BLaER1 treated with 17β-estradiol and CSF1 and Interleukin-3, amounts not matched to agents 10 nM and 100 nM (cell line): ENCODE measurements at regions not wholly inside any gene's neighbourhood (a gene's known extent, or its start where the extent isn't known, plus 50 kb on each side); places are given as distances from the start of the nearest gene placed in this dataset.

ENCODE experiments used
- H3K27ac ChIP-seq, 11 experiments: shearing (Covaris generic); formaldehyde crosslinking; 2 replicates each; pipeline ENCODE4 v1.8.1; 2022
- H3K27me3 ChIP-seq, 11 experiments: shearing (Covaris generic); formaldehyde crosslinking; 2 replicates each; pipeline ENCODE4 v1.8.1; 2022
- H3K36me3 ChIP-seq, 11 experiments: shearing (Covaris generic); formaldehyde crosslinking; 2 replicates each; pipeline ENCODE4 v1.8.1; 2022
- H3K4me1 ChIP-seq, 10 experiments: shearing (Covaris generic); formaldehyde crosslinking; 2 replicates each; pipeline ENCODE4 v1.8.1; 2022
- H3K4me2 ChIP-seq, 11 experiments: shearing (Covaris generic); formaldehyde crosslinking; 2 replicates each; pipeline ENCODE4 v1.8.1; 2022
- H3K4me3 ChIP-seq, 10 experiments: shearing (Covaris generic); formaldehyde crosslinking; 2 replicates each; pipeline ENCODE4 v1.8.1; 2022
- H3K9ac ChIP-seq, 11 experiments: shearing (Covaris generic); formaldehyde crosslinking; 2 replicates each; pipeline ENCODE4 v1.8.1; 2022
- H3K9me3 ChIP-seq, 11 experiments: shearing (Covaris generic); formaldehyde crosslinking; replicated peaks in 1 of 11; 2 replicates each; pipeline ENCODE4 v1.8.1; 2022
- H4K20me1 ChIP-seq, 11 experiments: shearing (Covaris generic); formaldehyde crosslinking; 2 replicates each; pipeline ENCODE4 v1.8.1; 2022
- Cebpa-rat ChIP-seq, 11 experiments: shearing (Covaris generic); IDR thresholded peaks; 2 replicates each; pipeline ENCODE4 v1.8.1; 2022

DNA sequence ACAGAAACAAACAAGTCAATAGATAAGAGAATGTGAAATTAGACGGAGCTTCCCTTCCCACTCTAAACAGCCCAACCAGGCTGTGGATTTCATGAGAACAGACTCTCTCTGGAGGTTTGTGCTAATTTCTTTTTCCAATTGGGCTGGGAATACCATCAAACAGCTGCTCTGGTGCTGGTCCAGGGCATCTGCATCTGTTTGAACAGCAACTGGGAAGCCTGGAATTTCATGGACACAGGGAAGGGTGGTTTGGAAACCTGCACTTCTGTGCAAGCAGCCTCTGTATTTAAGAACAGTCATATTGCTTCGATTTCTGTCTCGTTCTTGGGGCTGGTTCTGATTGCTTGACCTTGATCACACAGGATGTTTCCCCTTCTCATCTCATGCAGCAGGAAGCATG is 88.7 kb downstream of the FOXL1 start:
- peak overlapping the region in 2 of 11 experiments; percentile 12 to 68; a peak in 1 of 22 replicates for H3K4me2 ChIP-seq
- H3K36me3 ChIP-seq: no peaks in the 10 kb centered on the region
- H3K27me3 ChIP-seq: no peaks in the 10 kb centered on the region
- H3K9ac ChIP-seq: no peak overlapping the region
- H3K4me1 ChIP-seq: peaks cover 26 to 39% (median 32%) of the 10 kb centered on the region in 10 experiments
- H3K27ac ChIP-seq: no peak overlapping the region
- H3K9me3 ChIP-seq: no peaks in the 10 kb centered on the region
- peaks cover 0 to 3% (median 0%) of the 10 kb centered on the region in 11 experiments; a peak in 1 of 22 replicates for H4K20me1 ChIP-seq
- H3K4me3 ChIP-seq: no peak overlapping the region
- TF ChIP-seq Cebpa-rat (IDR thresholded peaks at IDR 0.05): no peak

DNA sequence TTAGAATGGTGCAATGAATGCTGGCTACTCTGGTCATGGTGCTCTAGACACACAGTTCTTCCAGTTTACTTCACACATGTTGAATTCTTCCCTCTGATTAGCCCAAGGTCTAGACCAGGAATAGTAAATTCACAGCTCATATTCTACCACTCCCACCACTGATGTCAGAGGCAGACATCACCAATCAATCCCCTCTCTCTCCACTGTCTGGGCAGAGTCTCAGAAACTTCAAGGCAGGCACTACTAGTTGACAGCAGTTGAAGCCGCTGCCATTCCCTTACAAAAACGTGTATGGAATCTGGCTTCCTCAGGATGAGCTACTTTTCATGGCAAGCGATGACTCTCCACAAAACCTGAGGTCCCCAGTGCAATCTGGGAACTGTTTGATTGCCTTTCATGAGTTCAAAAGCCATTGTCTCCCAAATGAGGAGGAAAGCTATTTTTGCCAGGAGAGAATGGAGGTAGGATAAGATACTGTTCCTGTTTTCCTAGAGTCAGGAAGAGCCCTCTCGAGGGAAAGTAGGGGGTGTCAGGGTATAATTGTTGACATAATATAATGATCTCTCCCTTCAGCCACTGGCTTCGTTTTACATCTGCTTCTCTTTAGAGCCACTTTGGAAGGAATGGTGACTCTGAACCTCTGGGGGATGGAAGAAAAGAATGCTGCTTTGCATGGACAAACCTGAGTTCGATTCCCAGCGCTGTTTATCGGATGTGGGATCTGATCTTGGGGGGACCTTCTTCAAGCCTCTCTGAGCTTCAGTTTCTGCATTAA is 90.0 kb downstream of the FOXL1 start:
- H3K4me3 ChIP-seq: no peak overlapping the region
- H3K9me3 ChIP-seq: no peaks in the 10 kb centered on the region
- H3K4me2 ChIP-seq: no peak overlapping the region
- H3K27me3 ChIP-seq: no peaks in the 10 kb centered on the region
- no peaks in the 10 kb centered on the region for H3K36me3 ChIP-seq
- no peak overlapping the region for H3K27ac ChIP-seq
- H3K9ac ChIP-seq: no peak overlapping the region
- TF ChIP-seq Cebpa-rat (IDR thresholded peaks at IDR 0.05): no peak
- peaks cover 26 to 39% (median 32%) of the 10 kb centered on the region in 10 experiments for H3K4me1 ChIP-seq
- peaks cover 0 to 3% (median 0%) of the 10 kb centered on the region in 11 experiments; a peak in 1 of 22 replicates for H4K20me1 ChIP-seq

DNA sequence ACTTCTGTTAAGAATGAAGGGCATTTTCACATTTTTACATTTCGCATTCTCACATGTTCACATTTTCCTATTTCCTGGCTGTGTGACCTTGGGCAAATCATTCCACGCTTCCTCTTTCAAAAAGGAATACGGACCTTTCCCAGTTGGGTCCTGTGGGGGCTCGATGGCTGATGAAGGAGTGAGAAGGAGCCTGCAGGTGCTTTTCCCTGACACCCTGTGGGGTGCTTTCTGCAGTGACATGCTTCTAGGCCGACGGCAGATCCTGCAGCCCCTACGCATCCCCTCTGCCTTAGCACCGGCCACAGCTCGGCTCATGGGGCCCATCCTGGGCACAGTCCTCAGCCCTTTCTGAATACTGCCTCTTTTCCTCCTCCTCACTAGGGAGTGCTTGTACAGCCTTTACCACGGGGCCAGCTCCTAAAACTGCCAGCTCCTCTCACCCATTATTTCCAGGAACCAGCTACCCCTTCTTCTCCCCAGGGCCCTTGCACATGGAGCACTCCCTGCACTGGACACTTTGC is 91.0 kb downstream of the FOXL1 start:
- Histone ChIP-seq H3K36me3 (no peaks in the 10 kb centered on the region), H3K9me3 (no peaks in the 10 kb centered on the region), H3K4me2 (peak overlapping the region in 2 of 11 experiments; percentile 7; a peak in 1 of 22 replicates), H3K27ac (no peak overlapping the region), H4K20me1 (peaks cover 0 to 3% (median 0%) of the 10 kb centered on the region in 11 experiments; a peak in 1 of 22 replicates), H3K27me3 (no peaks in the 10 kb centered on the region), H3K4me1 (peaks cover 19 to 30% (median 24%) of the 10 kb centered on the region in 10 experiments), H3K4me3 (no peak overlapping the region), H3K9ac (no peak overlapping the region)
- no peak for TF ChIP-seq Cebpa-rat (IDR thresholded peaks at IDR 0.05)

DNA sequence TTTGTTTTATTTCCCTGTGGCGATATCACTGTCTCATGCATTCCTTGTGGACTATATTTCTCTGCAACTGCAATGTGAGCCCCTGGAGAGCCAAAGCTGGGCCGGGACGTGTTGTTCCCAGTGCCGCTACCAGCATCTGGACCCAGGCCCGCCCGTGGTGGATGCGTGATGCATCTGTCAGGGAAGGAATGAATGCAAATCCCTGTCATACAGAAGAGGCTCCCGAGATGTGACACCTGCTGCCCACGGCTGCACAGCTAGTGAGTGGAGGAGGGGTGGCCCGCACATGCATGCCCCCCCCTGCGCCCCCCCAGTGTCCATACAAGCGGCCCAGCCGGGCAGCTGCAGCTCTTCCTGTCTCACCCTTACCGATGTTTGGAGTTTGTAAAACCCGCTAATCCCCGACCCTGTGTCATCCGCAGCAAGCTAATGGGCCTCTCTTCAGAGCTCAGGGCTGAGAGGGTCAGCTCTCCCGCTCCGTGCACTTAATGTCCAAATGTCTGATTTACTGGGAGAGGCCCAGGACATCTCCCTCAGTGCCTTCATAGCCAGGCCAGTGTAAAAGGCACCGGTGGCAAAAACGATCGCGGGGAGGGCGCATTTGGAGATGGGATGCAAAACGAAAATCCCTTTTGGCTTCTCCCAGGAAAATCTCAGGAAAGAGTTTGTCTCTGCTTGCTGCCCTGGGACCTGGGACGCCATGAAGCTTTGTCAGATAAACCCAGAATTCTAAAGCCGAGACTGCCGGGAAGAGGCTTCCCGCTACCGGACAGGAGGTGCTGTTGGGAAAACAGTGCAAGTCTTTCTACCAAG is 91.8 kb downstream of the FOXL1 start:
- H3K27ac ChIP-seq: no peak overlapping the region
- H3K9ac ChIP-seq: no peak overlapping the region
- no peaks in the 10 kb centered on the region for H3K9me3 ChIP-seq
- H3K36me3 ChIP-seq: no peaks in the 10 kb centered on the region
- no peaks in the 10 kb centered on the region for H3K27me3 ChIP-seq
- no peak overlapping the region for H3K4me2 ChIP-seq
- H4K20me1 ChIP-seq: no peaks in the 10 kb centered on the region
- H3K4me3 ChIP-seq: no peak overlapping the region
- no peak for TF ChIP-seq Cebpa-rat (IDR thresholded peaks at IDR 0.05)
- peaks cover 11 to 22% (median 16%) of the 10 kb centered on the region in 10 experiments for H3K4me1 ChIP-seq

DNA sequence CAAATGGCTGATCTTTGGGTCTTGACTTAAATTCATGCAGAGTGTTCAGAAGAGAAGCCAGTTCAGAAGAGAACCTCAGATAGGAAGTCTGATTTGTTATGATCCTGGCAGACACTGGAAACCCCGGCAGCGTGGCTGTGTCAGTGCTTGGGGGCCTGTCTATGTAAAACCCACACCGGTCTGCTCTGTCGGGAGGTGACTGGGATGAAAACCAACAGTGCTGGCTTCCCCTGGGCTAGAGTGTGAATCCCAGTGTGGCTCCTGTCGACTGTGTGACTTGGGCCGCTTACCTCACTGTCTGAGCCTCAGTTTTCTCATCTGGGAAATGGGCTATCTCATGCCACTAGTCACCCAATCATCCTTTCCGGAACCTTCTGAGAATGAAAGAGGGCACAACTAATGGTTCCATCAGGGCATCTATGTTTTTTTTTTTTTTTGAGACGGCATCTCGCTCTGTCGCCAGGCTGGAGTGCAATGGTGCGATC is 92.4 kb downstream of the FOXL1 start:
- Histone ChIP-seq H3K4me2 (no peak overlapping the region), H3K4me1 (peaks cover 5 to 15% (median 9%) of the 10 kb centered on the region in 10 experiments), H4K20me1 (no peaks in the 10 kb centered on the region), H3K27me3 (no peaks in the 10 kb centered on the region), H3K9me3 (no peaks in the 10 kb centered on the region), H3K27ac (no peak overlapping the region), H3K4me3 (no peak overlapping the region), H3K36me3 (no peaks in the 10 kb centered on the region), H3K9ac (no peak overlapping the region)
- TF ChIP-seq Cebpa-rat (IDR thresholded peaks at IDR 0.05): no peak

DNA sequence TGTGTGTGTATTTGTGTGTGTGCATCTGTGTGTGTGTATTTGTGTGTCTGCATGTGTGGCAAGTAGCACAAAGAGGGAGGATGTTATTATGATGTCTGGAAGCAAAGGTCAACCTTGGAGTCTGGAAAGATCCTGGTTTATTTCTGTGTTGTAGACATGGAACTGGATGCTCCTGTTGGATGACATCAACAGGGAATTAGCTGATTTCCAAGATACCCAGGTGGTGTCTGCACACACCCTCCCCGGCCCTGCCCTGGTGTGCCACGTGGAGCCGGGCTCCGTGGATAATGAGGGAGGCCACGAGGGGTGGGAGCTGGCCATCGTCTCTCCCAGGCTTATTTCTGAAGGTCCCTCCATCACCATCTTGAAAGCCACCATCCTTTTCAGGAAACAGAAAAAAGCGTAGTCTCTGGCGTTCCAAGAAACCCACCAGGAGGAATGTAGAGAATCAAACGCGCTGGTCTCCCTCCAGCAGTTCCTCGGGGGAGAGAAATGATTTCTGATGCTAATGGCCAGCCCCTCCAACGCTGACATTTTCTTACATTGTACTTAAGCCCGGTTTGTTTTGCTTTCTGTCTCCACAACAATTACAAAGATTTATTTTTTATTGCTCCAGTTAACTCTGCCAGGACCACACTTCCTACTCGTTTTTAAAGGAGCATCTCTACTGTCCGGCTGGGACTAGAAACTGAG is 93.3 kb downstream of the FOXL1 start:
- Histone ChIP-seq H4K20me1 (no peaks in the 10 kb centered on the region), H3K9ac (no peak overlapping the region), H3K27me3 (no peaks in the 10 kb centered on the region), H3K27ac (no peak overlapping the region), H3K36me3 (no peaks in the 10 kb centered on the region), H3K4me1 (peaks cover 0 to 8% (median 1%) of the 10 kb centered on the region in 10 experiments; a peak in 10 of 20 replicates), H3K9me3 (0 out of 22 replicates have a peak, but pooled peaks cover 0 to 4% (median 0%) of the 10 kb centered on the region in 11 experiments), H3K4me2 (no peak overlapping the region), H3K4me3 (no peak overlapping the region)
- TF ChIP-seq Cebpa-rat (IDR thresholded peaks at IDR 0.05): no peak

DNA sequence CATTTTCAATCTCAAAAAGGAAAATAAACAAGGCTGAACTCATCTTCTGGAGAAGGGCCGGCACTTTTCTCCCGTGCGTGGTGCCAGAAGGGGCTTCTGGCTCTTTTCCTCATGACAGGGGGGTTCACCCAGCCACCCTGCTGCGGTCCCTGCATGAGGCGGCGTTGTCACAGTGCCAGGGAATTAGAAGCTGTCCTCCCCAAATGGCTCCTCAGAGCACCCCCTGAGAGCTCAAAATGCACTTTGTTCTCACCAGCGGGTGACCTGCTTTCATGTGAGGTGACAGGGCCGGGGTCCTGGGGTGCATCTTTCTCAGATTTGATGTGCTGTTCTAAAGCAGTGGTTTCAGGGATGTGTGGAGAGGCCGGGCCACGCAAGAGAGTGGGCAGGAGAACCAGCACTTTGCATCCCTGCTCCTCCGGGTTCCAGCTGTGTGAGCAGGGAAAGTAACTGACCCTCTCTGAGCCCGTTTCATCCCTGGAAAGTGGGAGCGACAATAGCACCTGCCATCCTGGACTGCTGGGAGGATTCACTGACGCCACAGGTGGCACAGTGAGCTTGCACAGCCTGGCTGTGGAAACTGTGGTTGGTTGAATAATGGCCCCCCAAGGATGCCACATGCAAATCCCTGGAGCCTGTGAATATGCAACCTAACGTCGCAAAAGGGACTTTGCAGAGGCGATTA is 94.0 kb downstream of the FOXL1 start:
- no peak for TF ChIP-seq Cebpa-rat (IDR thresholded peaks at IDR 0.05)
- H4K20me1 ChIP-seq: no peaks in the 10 kb centered on the region
- H3K4me2 ChIP-seq: no peak overlapping the region
- H3K36me3 ChIP-seq: no peaks in the 10 kb centered on the region
- peaks cover 0 to 7% (median 0%) of the 10 kb centered on the region in 11 experiments; a peak in 1 of 22 replicates for H3K9me3 ChIP-seq
- no peak overlapping the region for H3K9ac ChIP-seq
- no peak overlapping the region for H3K27ac ChIP-seq
- no peaks in the 10 kb centered on the region for H3K27me3 ChIP-seq
- H3K4me3 ChIP-seq: no peak overlapping the region
- peaks cover 0 to 8% (median 0%) of the 10 kb centered on the region in 10 experiments; a peak in 4 of 20 replicates for H3K4me1 ChIP-seq
